Posterior vena cava (tissue), 2 donors: ENCODE measurements at regions not wholly inside any gene's neighbourhood (a gene's known extent, or its start where the extent isn't known, plus 50 kb on each side); places are given as distances from the start of the nearest gene placed in this dataset.
"Not testable (repeated sequence)": the region's sequence is repeated elsewhere in the genome, so short reads cannot be mapped to it uniquely, and the experiment has no call there.

Source experiments
- DNase-seq: peaks from one replicate; pipeline ENCODE4 v3.0.0-alpha.2; 2020; ENCODE audit warnings: low spot score
- intact Hi-C, 2 donors: fragments of 100-400 bp; cut with DNase I; formaldehyde crosslinking; loops; one replicate each; pipeline versions ENCODE4 v1.14.1 to v1.14.2; 2022 to 2023
- donor health status: DM: yes; HTN: yes; CAD: no.
- donor health status: DM: yes; HTN: yes; CAD: no.

- DNase-seq: no peak
- intact Hi-C loops: no loop called here
These were observed 242.8 kb upstream of the VLDLR start for GRCh38 chr9:2378816-2379215.

GRCh38 chr9:2384741-2385140 lies 236.8 kb upstream of the VLDLR start:
- DNase-seq: no peak

GRCh38 chr9:2385746-2386145 lies 235.8 kb upstream of the VLDLR start:
- DNase-seq: no peak
- intact Hi-C loops: no loop called here

More at GRCh38 chr9:2384741-2385140, 236.8 kb upstream of the VLDLR start:
- intact Hi-C loops: no loop called here

GRCh38 chr9:2386566-2386965 lies 235.0 kb upstream of the VLDLR start:
- no peak for DNase-seq
- intact Hi-C loops: no loop called here

- DNase-seq: no peak
- intact Hi-C loops: no loop called here
These were observed 234.4 kb upstream of the VLDLR start for GRCh38 chr9:2387166-2387565.

GRCh38 chr9:2389404-2389803 lies 232.2 kb upstream of the VLDLR start:
- intact Hi-C loops: no loop called here

GRCh38 chr9:2390028-2390427 lies 231.6 kb upstream of the VLDLR start:
- DNase-seq: no peak
- intact Hi-C loops: no loop called here

More at GRCh38 chr9:2389404-2389803, 232.2 kb upstream of the VLDLR start:
- no peak for DNase-seq

- intact Hi-C loops, DNase-seq: not testable (repeated sequence)
These were observed 230.0 kb upstream of the VLDLR start for GRCh38 chr9:2391509-2392132.

- intact Hi-C loops, DNase-seq: not testable (repeated sequence)
These were observed 227.4 kb upstream of the VLDLR start for GRCh38 chr9:2394087-2394741.

- no peak for DNase-seq
- intact Hi-C loops: no loop called here
These were observed 225.6 kb upstream of the VLDLR start for GRCh38 chr9:2395814-2396612.

- intact Hi-C loops: no loop called here
- no peak for DNase-seq
These were observed 224.8 kb upstream of the VLDLR start for GRCh38 chr9:2396622-2397285.

GRCh38 chr9:2397875-2398274 lies 223.7 kb upstream of the VLDLR start:
- intact Hi-C loops, DNase-seq: not testable (repeated sequence)

- DNase-seq, intact Hi-C loops: not testable (repeated sequence)
These were observed 219.8 kb upstream of the VLDLR start for GRCh38 chr9:2401746-2402145.

- intact Hi-C loops: no loop called here
- DNase-seq: no peak
These were observed 217.9 kb upstream of the VLDLR start for GRCh38 chr9:2403701-2404100.

GRCh38 chr9:2406252-2406651 lies 215.3 kb upstream of the VLDLR start:
- DNase-seq: no peak
- intact Hi-C loops: no loop called here

- DNase-seq: no peak
These were observed 214.1 kb upstream of the VLDLR start for GRCh38 chr9:2407450-2407849.

GRCh38 chr9:2411459-2412215 lies 209.9 kb upstream of the VLDLR start:
- DNase-seq: no peak
- intact Hi-C loops: no loop called here

More at GRCh38 chr9:2407450-2407849, 214.1 kb upstream of the VLDLR start:
- intact Hi-C loops: no loop called here

- no peak for DNase-seq
- intact Hi-C loops: no loop called here
These were observed 208.3 kb upstream of the VLDLR start for GRCh38 chr9:2413160-2413805.

- intact Hi-C loops: no loop called here
- no peak for DNase-seq
These were observed 207.1 kb upstream of the VLDLR start for GRCh38 chr9:2414465-2414864.
